Keratinocyte (primary cell): ENCODE measurements at regions not wholly inside any gene's neighbourhood (a gene's known extent, or its start where the extent isn't known, plus 50 kb on each side); places are given as distances from the start of the nearest gene placed in this dataset.

Experiments used
- DNase-seq: peaks from one replicate; pipeline ENCODE4 v3.0.0-alpha.2; 2011; ENCODE audit warnings: low read depth, missing footprints, low spot score
- FAIRE-seq: peaks from 2 replicates; lab custom pipeline; 2011; peaks lifted over from hg19 to GRCh38; lab: Jason Lieb, UNC
- H2AFZ ChIP-seq: 2 replicates; pipeline ENCODE4 v1.6.0; 2012; ENCODE audit warnings: low read length, control low read depth, inconsistent platforms; ENCODE audit not compliant: control insufficient read depth
- H3K27ac ChIP-seq: 2 replicates; pipeline ENCODE4 v1.5.1; 2011; ENCODE audit warnings: low read length; ENCODE audit not compliant: control insufficient read depth, insufficient read depth
- H3K27me3 ChIP-seq: 3 replicates; pipeline ENCODE4 v1.6.0; 2011; ENCODE audit warnings: low read length; ENCODE audit not compliant: control insufficient read depth, insufficient read depth; ENCODE audit errors: extremely low read depth
- H3K36me3 ChIP-seq, 2 experiments: 2 replicates in 1 of 2; 3 replicates in 1 of 2; pipeline ENCODE4 v1.5.1; 2011; ENCODE audit warnings: low read length in 2 of 2, mild to moderate bottlenecking in 1 of 2; ENCODE audit not compliant: control insufficient read depth in 2 of 2, insufficient read depth in 2 of 2; ENCODE audit errors: extremely low read depth in 1 of 2
- H3K4me1 ChIP-seq: 3 replicates; pipeline ENCODE4 v1.5.1; 2011; ENCODE audit warnings: low read length; ENCODE audit not compliant: control insufficient read depth, insufficient read depth; ENCODE audit errors: extremely low read depth
- H3K4me2 ChIP-seq: 3 replicates; pipeline ENCODE4 v1.6.0; 2011; ENCODE audit warnings: low read depth, low read length; ENCODE audit not compliant: control insufficient read depth, insufficient read depth; ENCODE audit errors: extremely low read depth
- H3K4me3 ChIP-seq, 3 experiments: fragments of 200-600 bp in 1 of 3; sonication (generic) in 1 of 3; 2 replicates in 2 of 3; 3 replicates in 1 of 3; pipeline ENCODE4 v1.5.1; 2011 to 2016; ENCODE audit warnings: low read length in 3 of 3, mild to moderate bottlenecking in 3 of 3, control low read depth in 2 of 3, inconsistent platforms in 1 of 3, low read depth in 1 of 3, mixed read lengths in 1 of 3, mixed run types in 1 of 3, moderate library complexity in 1 of 3; ENCODE audit not compliant: control insufficient read depth in 2 of 3, insufficient read depth in 2 of 3; ENCODE audit errors: extremely low read depth in 1 of 3
- H3K79me2 ChIP-seq: 2 replicates; pipeline ENCODE4 v1.6.0; 2012; ENCODE audit warnings: low read length; ENCODE audit not compliant: control insufficient read depth, insufficient read depth
- H3K9ac ChIP-seq: 3 replicates; pipeline ENCODE4 v1.6.0; 2011; ENCODE audit warnings: low read length; ENCODE audit not compliant: control insufficient read depth, insufficient read depth; ENCODE audit errors: extremely low read depth
- H3K9me1 ChIP-seq: 3 replicates; pipeline ENCODE4 v1.6.0; 2011; ENCODE audit warnings: low read length; ENCODE audit not compliant: control insufficient read depth, insufficient read depth; ENCODE audit errors: extremely low read depth
- H3K9me3 ChIP-seq: 2 replicates; pipeline ENCODE4 v1.5.1; 2012; ENCODE audit warnings: low read depth, low read length; ENCODE audit not compliant: control insufficient read depth
- H4K20me1 ChIP-seq: 3 replicates; pipeline ENCODE4 v1.6.0; 2011; ENCODE audit warnings: low read length; ENCODE audit not compliant: control insufficient read depth, insufficient read depth; ENCODE audit errors: extremely low read depth
- EZH2 ChIP-seq: IDR thresholded peaks from one replicate; pipeline ENCODE4 v1.6.1; 2012; ENCODE audit warnings: inconsistent platforms, mild to moderate bottlenecking, low read length, moderate library complexity
- dilution Hi-C: fragments of 300-500 bp; cut with MboI; formaldehyde crosslinking; loops from one replicate; pipeline ENCODE4 v1.7.0; 2020; ENCODE audit warnings: low sequenced_read_pairs; ENCODE audit not compliant: extremely low pct_ligation_motif_present
- TF ChIP-seq, protein P1 (sequence below), 3 experiments: IDR thresholded peaks in 1 of 3; conservative IDR thresholded peaks in 1 of 3; optimal IDR thresholded peaks in 1 of 3; 2 replicates in 2 of 3; 3 replicates in 1 of 3; pipeline versions ENCODE3 to v1.5.1; 2011; ENCODE audit warnings: low read length in 3 of 3, mild to moderate bottlenecking in 3 of 3, moderate library complexity in 2 of 3, control low read depth in 1 of 3, inconsistent platforms in 1 of 3; ENCODE audit not compliant: insufficient read depth in 2 of 3; ENCODE audit errors: extremely low read depth in 1 of 3

GRCh38 chr3:13249664-13250390 is 170.3 kb downstream of the NUP210 start:
- Histone ChIP-seq H3K9me1 (no peaks in the 10 kb centered on the region), H3K9me3 (no peaks in the 10 kb centered on the region), H3K9ac (no peak overlapping the region), H4K20me1 (no peaks in the 10 kb centered on the region), H2AFZ (no peak overlapping the region), H3K79me2 (no peaks in the 10 kb centered on the region), H3K4me1 (peaks cover 14% of the 10 kb centered on the region), H3K4me3 (no peak overlapping the region), H3K36me3 (no peaks in the 10 kb centered on the region), H3K4me2 (no peak overlapping the region), H3K27ac (no peak overlapping the region), H3K27me3 (no peaks in the 10 kb centered on the region)
- FAIRE-seq (no peak), DNase-seq (no peak)
- TF ChIP-seq, protein P1, sequence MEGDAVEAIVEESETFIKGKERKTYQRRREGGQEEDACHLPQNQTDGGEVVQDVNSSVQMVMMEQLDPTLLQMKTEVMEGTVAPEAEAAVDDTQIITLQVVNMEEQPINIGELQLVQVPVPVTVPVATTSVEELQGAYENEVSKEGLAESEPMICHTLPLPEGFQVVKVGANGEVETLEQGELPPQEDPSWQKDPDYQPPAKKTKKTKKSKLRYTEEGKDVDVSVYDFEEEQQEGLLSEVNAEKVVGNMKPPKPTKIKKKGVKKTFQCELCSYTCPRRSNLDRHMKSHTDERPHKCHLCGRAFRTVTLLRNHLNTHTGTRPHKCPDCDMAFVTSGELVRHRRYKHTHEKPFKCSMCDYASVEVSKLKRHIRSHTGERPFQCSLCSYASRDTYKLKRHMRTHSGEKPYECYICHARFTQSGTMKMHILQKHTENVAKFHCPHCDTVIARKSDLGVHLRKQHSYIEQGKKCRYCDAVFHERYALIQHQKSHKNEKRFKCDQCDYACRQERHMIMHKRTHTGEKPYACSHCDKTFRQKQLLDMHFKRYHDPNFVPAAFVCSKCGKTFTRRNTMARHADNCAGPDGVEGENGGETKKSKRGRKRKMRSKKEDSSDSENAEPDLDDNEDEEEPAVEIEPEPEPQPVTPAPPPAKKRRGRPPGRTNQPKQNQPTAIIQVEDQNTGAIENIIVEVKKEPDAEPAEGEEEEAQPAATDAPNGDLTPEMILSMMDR (optimal IDR thresholded peaks at IDR 0.05 in 1 of 3, IDR thresholded peaks at IDR 0.05 in 1 of 3, conservative IDR thresholded peaks at IDR 0.05 in 1 of 3; ENCODE audit: extremely low read depth in 1 of 3, insufficient read depth in 2 of 3, low read length in 3 of 3) = no peak
- TF ChIP-seq EZH2 = no peak
- dilution Hi-C loops = no loop called here

DNA sequence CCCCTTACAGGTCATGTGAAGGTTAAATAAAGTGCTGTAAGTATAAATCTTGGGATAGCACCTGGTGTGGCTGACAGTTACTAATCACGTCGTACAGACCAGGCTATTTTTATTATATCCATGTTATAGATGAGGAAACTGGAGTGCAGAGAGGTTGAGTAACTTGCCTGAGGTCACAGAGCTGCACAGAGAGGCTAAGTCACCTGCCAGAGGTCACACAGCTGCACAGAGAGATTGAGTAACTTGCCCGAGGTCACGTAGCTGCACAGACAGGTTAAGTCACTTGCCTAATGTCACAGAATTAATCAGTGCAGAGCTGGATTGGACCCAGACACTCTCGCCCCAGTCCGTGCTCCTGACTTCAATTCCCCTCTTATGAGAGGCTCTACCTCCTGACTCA is 171.5 kb downstream of the NUP210 start:
- dilution Hi-C loops = no loop called here
- Histone ChIP-seq H3K9me3 (no peaks in the 10 kb centered on the region), H3K4me2 (no peak overlapping the region), H3K79me2 (no peaks in the 10 kb centered on the region), H3K4me1 (peaks cover 19% of the 10 kb centered on the region), H3K9ac (no peak overlapping the region), H3K4me3 (no peak overlapping the region), H3K36me3 (no peaks in the 10 kb centered on the region), H3K9me1 (no peaks in the 10 kb centered on the region), H2AFZ (no peak overlapping the region), H3K27ac (no peak overlapping the region), H4K20me1 (no peaks in the 10 kb centered on the region), H3K27me3 (no peaks in the 10 kb centered on the region)
- DNase-seq = peak; percentile 35
- no peak for TF ChIP-seq EZH2
- TF ChIP-seq, protein P1 (optimal IDR thresholded peaks at IDR 0.05 in 1 of 3, IDR thresholded peaks at IDR 0.05 in 1 of 3, conservative IDR thresholded peaks at IDR 0.05 in 1 of 3; ENCODE audit: extremely low read depth in 1 of 3, insufficient read depth in 2 of 3, low read length in 3 of 3) = no peak
- FAIRE-seq = no peak
